Osteoblast (primary cell): ENCODE measurements at regions not wholly inside any gene's neighbourhood (a gene's known extent, or its start where the extent isn't known, plus 50 kb on each side); places are given as distances from the start of the nearest gene placed in this dataset.

ENCODE experiments used
- DNase-seq: peaks from one replicate; pipeline ENCODE4 v3.0.0; 2011; ENCODE audit warnings: low spot score, mixed read lengths; ENCODE audit not compliant: insufficient read length; ENCODE audit errors: missing footprints
- H2AFZ ChIP-seq: 2 replicates; pipeline ENCODE4 v1.6.0; 2011; ENCODE audit warnings: mild to moderate bottlenecking, low read length
- H3K27ac ChIP-seq: 2 replicates; pipeline ENCODE4 v1.5.1; 2011; ENCODE audit warnings: mild to moderate bottlenecking, low read depth, low read length, moderate library complexity
- H3K27me3 ChIP-seq: 2 replicates; pipeline ENCODE4 v1.6.0; 2012; ENCODE audit warnings: mild to moderate bottlenecking, control low read depth, inconsistent platforms, low read length, moderate library complexity; ENCODE audit not compliant: insufficient read depth
- H3K36me3 ChIP-seq: 2 replicates; pipeline ENCODE4 v1.5.1; 2011; ENCODE audit warnings: mild to moderate bottlenecking, low read length, control low read depth, moderate library complexity; ENCODE audit not compliant: insufficient read depth
- H3K4me1 ChIP-seq: 2 replicates; pipeline ENCODE4 v1.5.1; 2011; ENCODE audit warnings: mild to moderate bottlenecking, low read length, control low read depth, moderate library complexity; ENCODE audit not compliant: insufficient read depth
- H3K4me2 ChIP-seq: 2 replicates; pipeline ENCODE4 v1.6.0; 2011; ENCODE audit warnings: mild to moderate bottlenecking, low read length; ENCODE audit not compliant: insufficient read depth
- H3K4me3 ChIP-seq: fragments of 200-600 bp; sonication (generic); 3 replicates; pipeline ENCODE4 v1.5.1; 2012; ENCODE audit warnings: mild to moderate bottlenecking, low read length, inconsistent platforms; ENCODE audit not compliant: insufficient read depth
- H3K79me2 ChIP-seq: 2 replicates; pipeline ENCODE4 v1.6.0; 2012; ENCODE audit warnings: mild to moderate bottlenecking, low read length, control low read depth, inconsistent platforms; ENCODE audit not compliant: insufficient read depth
- H3K9me3 ChIP-seq: 2 replicates; pipeline ENCODE4 v1.5.1; 2011; ENCODE audit warnings: low read depth, low read length, control low read depth
- H4K20me1 ChIP-seq: 2 replicates; pipeline ENCODE4 v1.6.0; 2012; ENCODE audit warnings: mild to moderate bottlenecking, low read length, control low read depth; ENCODE audit not compliant: insufficient read depth
- CTCF ChIP-seq: IDR thresholded peaks from 2 replicates; pipeline ENCODE4 v1.5.1; 2011; ENCODE audit warnings: mild to moderate bottlenecking, low read depth, low read length, moderate library complexity; ENCODE audit errors: extremely low read depth

GRCh38 chrX:149223854-149224253, 281.3 kb downstream of the IDS start:
- Histone ChIP-seq H3K79me2 (no peaks in the 10 kb centered on the region), H3K4me1 (no peaks in the 10 kb centered on the region), H2AFZ (no peak overlapping the region), H3K9me3 (no peaks in the 10 kb centered on the region), H3K36me3 (no peaks in the 10 kb centered on the region), H3K4me2 (no peak overlapping the region), H3K4me3 (no peak overlapping the region), H4K20me1 (no peaks in the 10 kb centered on the region), H3K27ac (no peak overlapping the region), H3K27me3 (no peaks in the 10 kb centered on the region)
- no peak for DNase-seq
- no peak for TF ChIP-seq CTCF

GRCh38 chrX:149222040-149222439, 283.1 kb downstream of the IDS start:
- H3K27me3 ChIP-seq = no peaks in the 10 kb centered on the region
- H3K4me1 ChIP-seq = no peaks in the 10 kb centered on the region
- no peaks in the 10 kb centered on the region for H4K20me1 ChIP-seq
- no peak overlapping the region for H3K4me2 ChIP-seq
- H3K9me3 ChIP-seq = no peaks in the 10 kb centered on the region
- H3K79me2 ChIP-seq = no peaks in the 10 kb centered on the region
- no peak overlapping the region for H3K4me3 ChIP-seq
- no peak overlapping the region for H3K27ac ChIP-seq
- H3K36me3 ChIP-seq = no peaks in the 10 kb centered on the region
- TF ChIP-seq CTCF = no peak
- H2AFZ ChIP-seq = no peak overlapping the region
- no peak for DNase-seq

GRCh38 chrX:149221230-149221629, 283.9 kb downstream of the IDS start:
- no peak overlapping the region for H2AFZ ChIP-seq
- H3K36me3 ChIP-seq = no peaks in the 10 kb centered on the region
- no peak overlapping the region for H3K4me2 ChIP-seq
- H3K4me3 ChIP-seq = no peak overlapping the region
- no peak for DNase-seq
- no peaks in the 10 kb centered on the region for H3K4me1 ChIP-seq
- TF ChIP-seq CTCF = no peak
- H3K27ac ChIP-seq = no peak overlapping the region
- no peaks in the 10 kb centered on the region for H3K27me3 ChIP-seq
- H3K79me2 ChIP-seq = no peaks in the 10 kb centered on the region
- H4K20me1 ChIP-seq = no peaks in the 10 kb centered on the region
- no peaks in the 10 kb centered on the region for H3K9me3 ChIP-seq

GRCh38 chrX:149213264-149213663, 291.8 kb downstream of the IDS start:
- H3K27me3 ChIP-seq = no peaks in the 10 kb centered on the region
- H3K79me2 ChIP-seq = no peaks in the 10 kb centered on the region
- H3K36me3 ChIP-seq = no peaks in the 10 kb centered on the region
- no peak overlapping the region for H2AFZ ChIP-seq
- no peak overlapping the region for H3K4me3 ChIP-seq
- no peaks in the 10 kb centered on the region for H3K9me3 ChIP-seq
- no peak overlapping the region for H3K4me2 ChIP-seq
- no peak for DNase-seq
- no peaks in the 10 kb centered on the region for H4K20me1 ChIP-seq
- no peak for TF ChIP-seq CTCF
- H3K27ac ChIP-seq = no peak overlapping the region
- no peaks in the 10 kb centered on the region for H3K4me1 ChIP-seq
